GM19397 (cell line): ENCODE measurements at regions not wholly inside any gene's neighbourhood (a gene's known extent, or its start where the extent isn't known, plus 50 kb on each side); places are given as distances from the start of the nearest gene placed in this dataset.

ENCODE experiments used
- ATAC-seq: cut with Tn5 transposase; IDR thresholded peaks from one replicate; pipeline ENCODE4 v1.9.1; 2021; ENCODE audit warnings: mild to moderate bottlenecking, moderate library complexity; ENCODE audit not compliant: unreplicated experiment

GRCh38 chr6:18752278-18753068, 365.3 kb downstream of the RNF144B start:
- ATAC-seq: no peak

- ATAC-seq: no peak
Measured at GRCh38 chr6:18753076-18753475, 365.9 kb downstream of the RNF144B start.

- no peak for ATAC-seq
Measured at GRCh38 chr6:18763086-18763485, 375.9 kb downstream of the RNF144B start.

GRCh38 chr6:18784794-18785193, 397.6 kb downstream of the RNF144B start:
- no peak for ATAC-seq

GRCh38 chr6:18785810-18786490, 398.8 kb downstream of the RNF144B start:
- ATAC-seq: no peak

- ATAC-seq: no peak
Measured at GRCh38 chr6:18792866-18793265, 405.7 kb downstream of the RNF144B start.

- ATAC-seq: no peak
Measured at GRCh38 chr6:18795726-18796125, 408.6 kb downstream of the RNF144B start.

- no peak for ATAC-seq
Measured at GRCh38 chr6:18820725-18821124, 433.6 kb downstream of the RNF144B start.

GRCh38 chr6:18823782-18824386, 436.7 kb downstream of the RNF144B start:
- ATAC-seq: no peak

- no peak for ATAC-seq
Measured at GRCh38 chr6:18829272-18829870, 442.2 kb downstream of the RNF144B start.

- no peak for ATAC-seq
Measured at GRCh38 chr6:18835976-18836375, 448.8 kb downstream of the RNF144B start.

- ATAC-seq: no peak
Measured at GRCh38 chr6:18837013-18837412, 449.9 kb downstream of the RNF144B start.

- ATAC-seq: no peak
Measured at GRCh38 chr6:18842534-18842933, 455.4 kb downstream of the RNF144B start.

GRCh38 chr6:18845896-18846295, 458.7 kb downstream of the RNF144B start:
- no peak for ATAC-seq

GRCh38 chr6:18846327-18846726, 459.2 kb downstream of the RNF144B start:
- no peak for ATAC-seq

- ATAC-seq: no peak
Measured at GRCh38 chr6:18861204-18861603, 474.1 kb downstream of the RNF144B start.

GRCh38 chr6:18883268-18883667, 496.1 kb downstream of the RNF144B start:
- ATAC-seq: no peak

- no peak for ATAC-seq
Measured at GRCh38 chr6:18883851-18884250, 496.7 kb downstream of the RNF144B start.

- ATAC-seq: no peak
Measured at GRCh38 chr6:18893540-18894269, 506.6 kb downstream of the RNF144B start.

- ATAC-seq: no peak
Measured at GRCh38 chr6:18897350-18897749, 510.2 kb downstream of the RNF144B start.

GRCh38 chr6:18904681-18905080, 517.5 kb downstream of the RNF144B start:
- ATAC-seq: no peak
